ENCODE measurements at regions not wholly inside any gene's neighbourhood (a gene's known extent, or its start where the extent isn't known, plus 50 kb on each side); places are given as distances from the start of the nearest gene placed in this dataset.
"Not testable (repeated sequence)": the region's sequence is repeated elsewhere in the genome, so short reads cannot be mapped to it uniquely, and the experiment has no call there.

GRCh38 chr2:17460371-17461086, 57.7 kb downstream of the RAD51AP2 start:
- no peak for DNase-seq

GRCh38 chr2:17455343-17455742, 62.9 kb downstream of the RAD51AP2 start:
- no peak for DNase-seq

GRCh38 chr2:17446191-17446590, 72.0 kb downstream of the RAD51AP2 start:
- not testable (repeated sequence) for DNase-seq

- DNase-seq, result no peak
Measured at GRCh38 chr2:17445744-17446143, 72.5 kb downstream of the RAD51AP2 start.

GRCh38 chr2:17442334-17442733, 75.9 kb downstream of the RAD51AP2 start:
- no peak for DNase-seq

GRCh38 chr2:17441790-17442189, 76.5 kb downstream of the RAD51AP2 start:
- DNase-seq, result no peak

- no peak for DNase-seq
Measured at GRCh38 chr2:17441055-17441771, 77.0 kb downstream of the RAD51AP2 start.

GRCh38 chr2:17430326-17430725, 87.9 kb downstream of the RAD51AP2 start:
- DNase-seq, result no peak

- no peak for DNase-seq
Measured at GRCh38 chr2:17429130-17429529, 89.1 kb downstream of the RAD51AP2 start.

- no peak for DNase-seq
Measured at GRCh38 chr2:17427401-17427800, 90.8 kb downstream of the RAD51AP2 start.

- DNase-seq, result no peak
Measured at GRCh38 chr2:17426743-17427142, 91.5 kb downstream of the RAD51AP2 start.

GRCh38 chr2:17422061-17422460, 96.2 kb downstream of the RAD51AP2 start:
- no peak for DNase-seq

- DNase-seq, result no peak
Measured at GRCh38 chr2:17416884-17417391, 101.3 kb downstream of the RAD51AP2 start.

GRCh38 chr2:17413036-17413435, 105.2 kb downstream of the RAD51AP2 start:
- no peak for DNase-seq

GRCh38 chr2:17401096-17401495, 117.1 kb downstream of the RAD51AP2 start:
- DNase-seq, result no peak

- DNase-seq, result no peak
Measured at GRCh38 chr2:17398770-17399169, 119.5 kb downstream of the RAD51AP2 start.

- DNase-seq, result no peak
Measured at GRCh38 chr2:17388798-17389197, 129.4 kb downstream of the RAD51AP2 start.

GRCh38 chr2:17387591-17387990, 130.6 kb downstream of the RAD51AP2 start:
- DNase-seq, result no peak

- DNase-seq, result no peak
Measured at GRCh38 chr2:17386771-17387170, 131.5 kb downstream of the RAD51AP2 start.

- DNase-seq, result no peak
Measured at GRCh38 chr2:17380003-17380402, 138.2 kb downstream of the RAD51AP2 start.

GRCh38 chr2:17375262-17375661, 143.0 kb downstream of the RAD51AP2 start:
- no peak for DNase-seq

GRCh38 chr2:17373741-17374140, 144.5 kb downstream of the RAD51AP2 start:
- DNase-seq, result no peak

- DNase-seq, result no peak
Measured at GRCh38 chr2:17373041-17373440, 145.2 kb downstream of the RAD51AP2 start.

GRCh38 chr2:17363846-17364245, 154.4 kb downstream of the RAD51AP2 start:
- no peak for DNase-seq

Measured in stimulated activated CD4-positive, alpha-beta T cell treated with anti-CD3 and anti-CD28 coated beads, Interleukin-15, amount 100 ng/mL, for 24 hours (primary cell).